Mammary epithelial cell (primary cell): ENCODE measurements at regions not wholly inside any gene's neighbourhood (a gene's known extent, or its start where the extent isn't known, plus 50 kb on each side); places are given as distances from the start of the nearest gene placed in this dataset.

Experiments used
- CTCF ChIP-seq, 2 donors: IDR thresholded peaks in 1 of 2; conservative IDR thresholded peaks in 1 of 2; 2 replicates each; pipeline ENCODE4 v1.5.1; 2011 to 2012; ENCODE audit warnings: inconsistent platforms in 2 of 2, low read length in 2 of 2, mild to moderate bottlenecking in 2 of 2, control low read depth in 1 of 2, low read depth in 1 of 2; ENCODE audit not compliant: insufficient read depth in 1 of 2; ENCODE audit errors: extremely low read depth in 1 of 2
- EZH2 ChIP-seq: IDR thresholded peaks from 2 replicates; pipeline ENCODE4 v1.6.1; 2012; ENCODE audit warnings: low read length, inconsistent platforms, borderline replicate concordance

DNA sequence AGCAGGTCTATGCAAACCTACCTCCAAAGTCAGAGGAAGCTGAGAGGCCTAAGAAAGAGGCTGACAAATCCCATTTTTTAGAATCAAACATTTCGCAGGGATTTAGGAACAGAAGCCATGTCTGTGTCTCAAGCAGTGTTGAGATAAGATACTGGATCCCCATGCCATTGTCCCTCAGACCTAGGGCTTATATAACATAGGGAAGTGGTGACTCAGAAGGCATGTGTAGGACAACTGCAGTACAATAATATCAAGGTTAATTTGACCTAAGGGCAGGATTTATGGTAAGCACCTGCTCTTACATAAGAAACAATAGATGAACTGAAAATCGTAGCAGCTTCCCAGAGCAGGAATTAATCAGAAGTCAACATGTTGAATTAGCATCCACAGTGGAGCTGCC, 459.4 kb downstream of the ANXA1 start:
- TF ChIP-seq CTCF (conservative IDR thresholded peaks at IDR 0.05 in 1 of 2, IDR thresholded peaks at IDR 0.05 in 1 of 2; ENCODE audit: extremely low read depth in 1 of 2, insufficient read depth in 1 of 2, low read depth in 1 of 2, low read length in 2 of 2) (no peak), EZH2 (no peak)
